NB4 (cell line): ENCODE measurements at regions not wholly inside any gene's neighbourhood (a gene's known extent, or its start where the extent isn't known, plus 50 kb on each side); places are given as distances from the start of the nearest gene placed in this dataset.

Experiments used
- MYC ChIP-seq: IDR thresholded peaks from 2 replicates; pipeline ENCODE4 v1.6.1; 2011; ENCODE audit warnings: low read depth, low read length
- POLR2A ChIP-seq: IDR thresholded peaks from 2 replicates; pipeline ENCODE4 v1.6.1; 2011; ENCODE audit warnings: mild to moderate bottlenecking; ENCODE audit not compliant: insufficient read length; ENCODE audit errors: extremely low read depth
- TF ChIP-seq, protein P1 (sequence below): IDR thresholded peaks from 2 replicates; pipeline ENCODE4 v1.6.1; 2011; ENCODE audit warnings: low read depth, low read length
- TF ChIP-seq, protein P2 (sequence below): IDR thresholded peaks from one replicate; pipeline ENCODE4 v1.5.1; 2012; ENCODE audit warnings: low read depth, low read length

DNA sequence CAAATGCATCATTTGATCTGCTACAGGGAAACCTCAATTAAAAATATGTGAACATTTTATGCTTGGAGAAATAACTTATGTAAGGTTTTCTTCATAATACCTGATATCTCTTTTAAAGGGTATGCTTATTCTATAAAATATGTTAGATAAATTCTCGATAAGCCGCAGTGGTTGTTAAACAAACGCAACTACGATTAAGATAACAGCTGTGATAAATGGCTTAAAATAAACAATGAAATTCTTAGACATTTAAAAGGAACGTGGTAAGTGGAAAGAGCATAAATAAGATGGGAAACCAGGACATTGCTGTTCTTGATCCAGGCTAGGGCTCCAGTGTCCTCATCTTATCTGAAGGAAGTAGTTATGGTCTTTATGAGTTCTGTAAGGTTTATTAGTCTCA is 415.9 kb downstream of the CD83 start:
- TF ChIP-seq, protein P1, sequence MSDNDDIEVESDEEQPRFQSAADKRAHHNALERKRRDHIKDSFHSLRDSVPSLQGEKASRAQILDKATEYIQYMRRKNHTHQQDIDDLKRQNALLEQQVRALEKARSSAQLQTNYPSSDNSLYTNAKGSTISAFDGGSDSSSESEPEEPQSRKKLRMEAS = no peak
- TF ChIP-seq, protein P2, sequence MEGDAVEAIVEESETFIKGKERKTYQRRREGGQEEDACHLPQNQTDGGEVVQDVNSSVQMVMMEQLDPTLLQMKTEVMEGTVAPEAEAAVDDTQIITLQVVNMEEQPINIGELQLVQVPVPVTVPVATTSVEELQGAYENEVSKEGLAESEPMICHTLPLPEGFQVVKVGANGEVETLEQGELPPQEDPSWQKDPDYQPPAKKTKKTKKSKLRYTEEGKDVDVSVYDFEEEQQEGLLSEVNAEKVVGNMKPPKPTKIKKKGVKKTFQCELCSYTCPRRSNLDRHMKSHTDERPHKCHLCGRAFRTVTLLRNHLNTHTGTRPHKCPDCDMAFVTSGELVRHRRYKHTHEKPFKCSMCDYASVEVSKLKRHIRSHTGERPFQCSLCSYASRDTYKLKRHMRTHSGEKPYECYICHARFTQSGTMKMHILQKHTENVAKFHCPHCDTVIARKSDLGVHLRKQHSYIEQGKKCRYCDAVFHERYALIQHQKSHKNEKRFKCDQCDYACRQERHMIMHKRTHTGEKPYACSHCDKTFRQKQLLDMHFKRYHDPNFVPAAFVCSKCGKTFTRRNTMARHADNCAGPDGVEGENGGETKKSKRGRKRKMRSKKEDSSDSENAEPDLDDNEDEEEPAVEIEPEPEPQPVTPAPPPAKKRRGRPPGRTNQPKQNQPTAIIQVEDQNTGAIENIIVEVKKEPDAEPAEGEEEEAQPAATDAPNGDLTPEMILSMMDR = no peak
- no peak for TF ChIP-seq MYC
- TF ChIP-seq POLR2A = no peak
